ENCODE measurements at regions not wholly inside any gene's neighbourhood (a gene's known extent, or its start where the extent isn't known, plus 50 kb on each side); places are given as distances from the start of the nearest gene placed in this dataset.

GRCh38 chr6:43861212-43861894 is 91.3 kb downstream of the VEGFA start:
- DNase-seq: no peak

GRCh38 chr6:43860285-43860684 is 90.3 kb downstream of the VEGFA start:
- no peak for DNase-seq

- no peak for DNase-seq
Observed at GRCh38 chr6:43859213-43859612, 89.2 kb downstream of the VEGFA start.

GRCh38 chr6:43858161-43859153 is 88.4 kb downstream of the VEGFA start:
- no peak for DNase-seq

- no peak for DNase-seq
Observed at GRCh38 chr6:43856005-43856765, 86.2 kb downstream of the VEGFA start.

- no peak for DNase-seq
Observed at GRCh38 chr6:43855247-43855646, 85.2 kb downstream of the VEGFA start.

GRCh38 chr6:43853066-43853650 is 83.1 kb downstream of the VEGFA start:
- DNase-seq: no peak

GRCh38 chr6:43852350-43852864 is 82.4 kb downstream of the VEGFA start:
- no peak for DNase-seq

- no peak for DNase-seq
Observed at GRCh38 chr6:43851204-43851865, 81.3 kb downstream of the VEGFA start.

- DNase-seq: no peak
Observed at GRCh38 chr6:43850314-43851203, 80.5 kb downstream of the VEGFA start.

- DNase-seq: no peak
Observed at GRCh38 chr6:43849844-43850243, 79.8 kb downstream of the VEGFA start.

GRCh38 chr6:43848671-43849391 is 78.8 kb downstream of the VEGFA start:
- no peak for DNase-seq

GRCh38 chr6:43847741-43848630 is 78.0 kb downstream of the VEGFA start:
- DNase-seq: no peak

GRCh38 chr6:43846556-43846955 is 76.5 kb downstream of the VEGFA start:
- DNase-seq: no peak

GRCh38 chr6:43845646-43846045 is 75.6 kb downstream of the VEGFA start:
- DNase-seq: no peak

GRCh38 chr6:43843669-43844171 is 73.7 kb downstream of the VEGFA start:
- DNase-seq: no peak

- no peak for DNase-seq
Observed at GRCh38 chr6:43843097-43843645, 73.2 kb downstream of the VEGFA start.

GRCh38 chr6:43842231-43842794 is 72.3 kb downstream of the VEGFA start:
- DNase-seq: no peak
